ENCODE measurements at regions not wholly inside any gene's neighbourhood (a gene's known extent, or its start where the extent isn't known, plus 50 kb on each side); places are given as distances from the start of the nearest gene placed in this dataset.

DNA sequence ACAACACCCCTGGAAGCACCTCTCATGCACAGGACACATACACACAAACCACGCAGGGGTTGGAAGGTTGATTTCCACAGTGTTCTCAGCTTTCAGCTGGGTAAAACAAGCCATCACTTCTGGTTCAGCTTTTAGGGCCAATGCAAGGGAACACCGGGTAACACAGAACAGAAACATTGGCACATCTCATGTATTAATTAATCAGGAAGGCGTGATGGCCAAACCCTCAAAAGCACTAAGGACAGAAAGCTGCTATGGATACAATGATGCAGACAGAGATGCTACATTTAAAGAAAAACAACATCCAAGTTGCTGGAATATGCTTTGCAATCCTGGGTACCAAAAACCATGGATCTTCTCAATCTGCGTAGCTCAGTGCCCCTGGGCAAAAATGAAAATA is 104.3 kb upstream of the BEND6 start:
- Histone ChIP-seq H3K9ac (ENCODE audit: low read length in 2 of 2) (peak overlapping the region in 1 of 2 donors; percentile 60), H3K36me3 (ENCODE audit: control insufficient read depth in 2 of 2, insufficient read depth in 2 of 2, low read length in 2 of 2) (no peaks in the 10 kb centered on the region), H3K4me3 (ENCODE audit: low read length in 2 of 2) (peak overlapping the region; percentile 78 to 83), H3K27ac (ENCODE audit: low read length) (peak overlapping the region; percentile 37), H3K4me1 (ENCODE audit: control insufficient read depth, insufficient read depth, low read length) (peaks cover 12% of the 10 kb centered on the region), H3K27me3 (ENCODE audit: control insufficient read depth in 1 of 2, insufficient read depth in 2 of 2, low read length in 2 of 2) (no peaks in the 10 kb centered on the region), H3K9me3 (ENCODE audit: control insufficient read depth in 2 of 2, low read length in 2 of 2) (no peaks in the 10 kb centered on the region)

DNA sequence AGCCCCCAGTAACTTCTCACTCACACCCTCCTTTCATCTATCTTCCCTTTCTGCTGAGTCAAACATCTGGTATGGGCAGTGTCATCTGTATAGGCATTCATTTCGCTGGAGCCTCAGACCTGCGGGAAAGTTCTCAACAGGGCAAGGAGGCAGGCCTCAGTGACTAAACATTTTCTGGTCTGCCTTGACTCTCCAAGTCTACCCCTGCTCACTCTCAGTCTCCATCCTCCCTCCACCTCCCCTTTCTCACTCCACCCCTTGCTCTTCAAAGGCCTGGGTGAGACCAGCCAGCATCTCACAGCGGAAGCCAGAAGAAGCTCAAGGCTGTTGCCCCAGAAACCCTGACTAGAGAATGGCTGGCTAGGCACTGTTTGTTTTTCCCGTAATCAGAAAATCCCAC is 105.0 kb upstream of the BEND6 start:
- Histone ChIP-seq H3K4me3 (ENCODE audit: low read length in 2 of 2) (no peak overlapping the region), H3K9ac (ENCODE audit: low read length in 2 of 2) (no peak overlapping the region), H3K36me3 (ENCODE audit: control insufficient read depth in 2 of 2, insufficient read depth in 2 of 2, low read length in 2 of 2) (no peaks in the 10 kb centered on the region), H3K9me3 (ENCODE audit: control insufficient read depth in 2 of 2, low read length in 2 of 2) (no peaks in the 10 kb centered on the region), H3K27ac (ENCODE audit: low read length) (peak overlapping the region; percentile 37), H3K4me1 (ENCODE audit: control insufficient read depth, insufficient read depth, low read length) (peaks cover 12% of the 10 kb centered on the region), H3K27me3 (ENCODE audit: control insufficient read depth in 1 of 2, insufficient read depth in 2 of 2, low read length in 2 of 2) (no peaks in the 10 kb centered on the region)

DNA sequence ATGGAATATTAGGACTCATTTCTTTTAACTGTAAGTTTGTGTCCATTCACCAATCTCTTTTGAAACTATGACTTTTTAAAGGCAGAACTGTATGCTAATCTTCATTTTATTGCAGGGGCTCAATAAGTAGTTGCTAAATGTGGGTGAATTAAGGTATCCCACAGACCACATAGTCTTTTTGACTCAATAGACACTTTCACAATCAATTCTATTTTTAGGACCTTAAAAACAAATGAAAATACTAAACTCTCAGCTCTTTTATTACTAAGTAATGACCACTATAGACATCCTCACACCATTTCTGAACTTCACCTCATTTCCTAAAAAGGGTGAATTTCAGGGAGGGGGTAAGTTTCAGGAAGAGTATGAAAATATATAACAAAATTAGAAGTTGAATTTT is 106.8 kb upstream of the BEND6 start:
- Histone ChIP-seq H3K4me1 (ENCODE audit: control insufficient read depth, insufficient read depth, low read length) (peaks cover 12% of the 10 kb centered on the region), H3K27ac (ENCODE audit: low read length) (no peak overlapping the region), H3K4me3 (ENCODE audit: low read length in 2 of 2) (no peak overlapping the region), H3K9ac (ENCODE audit: low read length in 2 of 2) (no peak overlapping the region), H3K9me3 (ENCODE audit: control insufficient read depth in 2 of 2, low read length in 2 of 2) (no peaks in the 10 kb centered on the region), H3K36me3 (ENCODE audit: control insufficient read depth in 2 of 2, insufficient read depth in 2 of 2, low read length in 2 of 2) (no peaks in the 10 kb centered on the region), H3K27me3 (ENCODE audit: control insufficient read depth in 1 of 2, insufficient read depth in 2 of 2, low read length in 2 of 2) (no peaks in the 10 kb centered on the region)

DNA sequence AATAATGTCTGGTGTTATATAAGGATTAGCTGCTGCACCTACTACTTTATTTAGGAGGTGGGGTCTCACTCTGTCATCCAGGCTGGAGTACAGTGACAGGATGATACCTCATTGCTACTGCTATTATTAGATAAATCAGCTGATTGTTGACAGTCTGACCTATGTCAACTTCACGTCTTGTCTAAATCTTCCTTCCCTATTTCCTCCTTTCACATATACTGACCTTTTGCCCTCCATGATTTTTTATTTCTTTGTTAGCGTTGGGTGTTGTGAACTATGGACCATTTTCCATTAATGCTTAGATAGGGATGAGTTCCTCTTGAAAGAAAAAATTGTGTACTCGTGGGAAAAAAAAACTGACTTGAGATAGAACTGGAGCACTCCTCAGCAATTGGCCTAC is 109.9 kb upstream of the BEND6 start:
- H3K9me3 ChIP-seq (ENCODE audit: control insufficient read depth in 2 of 2, low read length in 2 of 2) = no peaks in the 10 kb centered on the region
- H3K4me1 ChIP-seq (ENCODE audit: control insufficient read depth, insufficient read depth, low read length) = peaks cover 2% of the 10 kb centered on the region
- H3K36me3 ChIP-seq (ENCODE audit: control insufficient read depth in 2 of 2, insufficient read depth in 2 of 2, low read length in 2 of 2) = no peaks in the 10 kb centered on the region
- H3K9ac ChIP-seq (ENCODE audit: low read length in 2 of 2) = no peak overlapping the region
- H3K27me3 ChIP-seq (ENCODE audit: control insufficient read depth in 1 of 2, insufficient read depth in 2 of 2, low read length in 2 of 2) = no peaks in the 10 kb centered on the region
- H3K27ac ChIP-seq (ENCODE audit: low read length) = no peak overlapping the region
- H3K4me3 ChIP-seq (ENCODE audit: low read length in 2 of 2) = no peak overlapping the region

DNA sequence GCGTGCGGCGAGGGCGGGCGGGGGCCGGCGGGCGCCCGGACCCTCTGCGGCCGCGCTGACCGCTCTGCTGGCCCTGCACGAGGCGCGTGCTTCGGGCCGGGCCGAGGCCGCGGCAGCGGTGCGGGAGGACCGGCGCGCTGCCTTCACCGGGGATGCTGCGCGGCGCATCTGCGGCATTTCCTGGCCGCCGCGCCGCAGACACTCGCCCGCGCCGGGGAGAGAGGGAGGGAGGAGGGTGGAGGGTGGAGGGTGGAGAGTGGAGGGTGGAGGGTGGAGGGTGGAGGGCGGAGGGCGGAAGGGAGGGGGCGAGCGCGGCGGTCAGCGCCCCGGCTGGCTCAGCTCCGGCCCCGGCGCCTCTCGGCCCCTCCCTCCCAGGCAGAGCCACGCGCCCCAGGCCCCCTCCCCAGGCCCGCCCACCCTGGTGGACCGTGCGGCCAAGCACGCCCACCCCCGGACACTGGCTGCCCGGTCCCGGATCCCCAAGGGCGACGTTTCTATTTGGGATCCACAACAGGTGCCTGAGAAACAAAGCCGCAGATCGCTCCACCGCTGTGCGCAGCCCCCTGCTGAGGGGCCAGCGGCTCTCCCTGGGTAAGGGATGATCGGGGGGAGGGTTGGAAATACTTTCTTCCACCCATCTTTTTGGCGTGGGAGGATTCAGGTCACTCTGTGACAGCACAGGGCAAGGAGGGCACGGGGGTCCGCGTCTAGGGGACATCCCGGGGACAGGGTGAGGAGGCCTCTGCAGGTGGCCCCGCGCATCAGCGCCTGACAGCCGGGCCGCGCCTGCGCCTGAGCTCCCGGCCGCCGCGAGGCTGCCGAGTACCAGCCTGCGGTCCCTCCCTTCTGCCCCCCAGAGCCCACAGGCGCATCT is 111.2 kb upstream of the BEND6 start:
- H3K9ac ChIP-seq (ENCODE audit: low read length in 2 of 2) = peak overlapping the region; percentile 64 to 96
- H3K4me3 ChIP-seq (ENCODE audit: low read length in 2 of 2) = peak overlapping the region; percentile 81 to 95
- no peaks in the 10 kb centered on the region for H3K9me3 ChIP-seq (ENCODE audit: control insufficient read depth in 2 of 2, low read length in 2 of 2)
- no peaks in the 10 kb centered on the region for H3K4me1 ChIP-seq (ENCODE audit: control insufficient read depth, insufficient read depth, low read length)
- H3K36me3 ChIP-seq (ENCODE audit: control insufficient read depth in 2 of 2, insufficient read depth in 2 of 2, low read length in 2 of 2) = no peaks in the 10 kb centered on the region
- no peaks in the 10 kb centered on the region for H3K27me3 ChIP-seq (ENCODE audit: control insufficient read depth in 1 of 2, insufficient read depth in 2 of 2, low read length in 2 of 2)
- peak overlapping the region; percentile 38 for H3K27ac ChIP-seq (ENCODE audit: low read length)

DNA sequence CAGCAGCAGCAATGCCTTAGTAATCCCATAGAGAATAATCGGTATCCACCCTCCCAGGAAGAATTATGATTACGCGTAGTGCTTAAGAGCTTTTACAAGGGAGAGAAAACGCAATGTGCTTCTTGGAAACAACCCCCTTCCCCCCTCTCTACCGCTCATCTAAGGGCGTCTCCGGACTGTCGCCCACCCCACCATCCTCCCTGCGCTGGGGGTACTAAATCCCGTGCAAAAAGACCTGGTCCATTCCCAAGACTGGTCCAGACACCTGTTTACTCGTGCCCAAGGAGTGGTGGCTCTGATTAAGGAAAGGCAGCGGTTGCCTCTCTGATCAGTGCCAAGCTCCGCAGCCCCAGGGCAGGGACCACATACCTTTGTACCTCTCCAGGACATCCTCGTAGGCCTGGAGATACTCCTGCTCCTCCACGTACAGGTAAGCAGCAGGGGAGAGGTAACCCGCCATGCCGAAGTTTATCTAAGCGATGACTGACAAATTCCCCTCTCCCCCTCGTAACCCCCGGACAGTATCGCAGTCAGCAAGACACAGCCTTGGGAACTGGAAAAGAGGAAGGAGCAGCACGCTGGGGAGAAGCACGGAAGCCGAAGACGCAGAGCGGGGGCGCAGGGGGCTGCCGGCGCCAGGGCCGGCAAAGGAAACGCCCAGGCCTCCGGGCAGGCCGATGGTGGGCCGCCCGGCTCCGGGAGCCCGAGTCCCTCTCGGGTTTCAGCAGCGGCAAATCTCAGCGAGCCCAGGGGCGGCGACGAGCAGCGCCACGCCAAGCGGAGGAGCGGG is 112.0 kb upstream of the BEND6 start:
- Histone ChIP-seq H3K9ac (ENCODE audit: low read length in 2 of 2) (peak overlapping the region; percentile 82 to 96), H3K4me3 (ENCODE audit: low read length in 2 of 2) (peak overlapping the region; percentile 95 to 97), H3K27ac (ENCODE audit: low read length) (peak overlapping the region; percentile 69), H3K4me1 (ENCODE audit: control insufficient read depth, insufficient read depth, low read length) (no peaks in the 10 kb centered on the region), H3K36me3 (ENCODE audit: control insufficient read depth in 2 of 2, insufficient read depth in 2 of 2, low read length in 2 of 2) (no peaks in the 10 kb centered on the region), H3K27me3 (ENCODE audit: control insufficient read depth in 1 of 2, insufficient read depth in 2 of 2, low read length in 2 of 2) (no peaks in the 10 kb centered on the region), H3K9me3 (ENCODE audit: control insufficient read depth in 2 of 2, low read length in 2 of 2) (no peaks in the 10 kb centered on the region)

DNA sequence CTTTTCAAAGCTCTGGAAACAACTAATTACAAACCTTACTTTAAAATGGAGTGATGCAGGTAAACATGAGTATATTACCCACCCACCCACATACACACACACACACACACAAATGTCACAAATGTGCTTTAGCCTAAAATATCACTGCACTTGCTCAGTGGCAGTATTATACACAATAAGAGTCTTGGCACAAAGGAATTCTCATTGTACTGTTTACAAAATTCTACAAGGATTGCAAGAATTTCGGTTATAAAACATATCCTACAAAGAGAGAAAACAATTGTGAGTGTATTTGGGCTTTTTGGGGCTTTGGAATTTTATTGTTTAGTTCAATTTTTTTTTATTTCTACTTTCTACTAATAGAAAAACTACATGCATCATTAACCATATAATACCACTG is 113.2 kb upstream of the BEND6 start:
- no peak overlapping the region for H3K27ac ChIP-seq (ENCODE audit: low read length)
- no peaks in the 10 kb centered on the region for H3K9me3 ChIP-seq (ENCODE audit: control insufficient read depth in 2 of 2, low read length in 2 of 2)
- no peaks in the 10 kb centered on the region for H3K4me1 ChIP-seq (ENCODE audit: control insufficient read depth, insufficient read depth, low read length)
- H3K27me3 ChIP-seq (ENCODE audit: control insufficient read depth in 1 of 2, insufficient read depth in 2 of 2, low read length in 2 of 2) = no peaks in the 10 kb centered on the region
- peak overlapping the region; percentile 95 to 97 for H3K4me3 ChIP-seq (ENCODE audit: low read length in 2 of 2)
- no peaks in the 10 kb centered on the region for H3K36me3 ChIP-seq (ENCODE audit: control insufficient read depth in 2 of 2, insufficient read depth in 2 of 2, low read length in 2 of 2)
- H3K9ac ChIP-seq (ENCODE audit: low read length in 2 of 2) = peak overlapping the region in 1 of 2 donors; percentile 96

DNA sequence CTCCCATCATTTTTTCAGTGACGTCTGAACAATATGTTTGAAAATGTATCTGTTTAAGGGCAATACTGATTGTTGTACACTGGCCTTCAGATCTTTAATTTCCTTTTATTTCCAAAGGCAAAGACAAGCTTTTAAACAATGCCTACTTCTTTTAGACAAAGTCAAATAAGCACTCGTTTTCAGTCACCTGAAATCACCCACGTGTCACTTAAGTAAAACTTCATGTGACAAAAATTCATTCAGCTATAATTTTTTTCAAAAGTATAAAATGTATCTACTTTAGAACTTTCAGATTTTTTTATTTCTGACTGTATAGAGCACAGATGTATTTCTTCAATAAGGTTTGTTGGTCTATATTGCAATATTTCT is 113.5 kb upstream of the BEND6 start:
- Histone ChIP-seq H3K9ac (ENCODE audit: low read length in 2 of 2) (peak overlapping the region in 1 of 2 donors; percentile 96), H3K4me3 (ENCODE audit: low read length in 2 of 2) (peak overlapping the region; percentile 95 to 97), H3K9me3 (ENCODE audit: control insufficient read depth in 2 of 2, low read length in 2 of 2) (no peaks in the 10 kb centered on the region), H3K4me1 (ENCODE audit: control insufficient read depth, insufficient read depth, low read length) (no peaks in the 10 kb centered on the region), H3K36me3 (ENCODE audit: control insufficient read depth in 2 of 2, insufficient read depth in 2 of 2, low read length in 2 of 2) (no peaks in the 10 kb centered on the region), H3K27me3 (ENCODE audit: control insufficient read depth in 1 of 2, insufficient read depth in 2 of 2, low read length in 2 of 2) (no peaks in the 10 kb centered on the region), H3K27ac (ENCODE audit: low read length) (no peak overlapping the region)

DNA sequence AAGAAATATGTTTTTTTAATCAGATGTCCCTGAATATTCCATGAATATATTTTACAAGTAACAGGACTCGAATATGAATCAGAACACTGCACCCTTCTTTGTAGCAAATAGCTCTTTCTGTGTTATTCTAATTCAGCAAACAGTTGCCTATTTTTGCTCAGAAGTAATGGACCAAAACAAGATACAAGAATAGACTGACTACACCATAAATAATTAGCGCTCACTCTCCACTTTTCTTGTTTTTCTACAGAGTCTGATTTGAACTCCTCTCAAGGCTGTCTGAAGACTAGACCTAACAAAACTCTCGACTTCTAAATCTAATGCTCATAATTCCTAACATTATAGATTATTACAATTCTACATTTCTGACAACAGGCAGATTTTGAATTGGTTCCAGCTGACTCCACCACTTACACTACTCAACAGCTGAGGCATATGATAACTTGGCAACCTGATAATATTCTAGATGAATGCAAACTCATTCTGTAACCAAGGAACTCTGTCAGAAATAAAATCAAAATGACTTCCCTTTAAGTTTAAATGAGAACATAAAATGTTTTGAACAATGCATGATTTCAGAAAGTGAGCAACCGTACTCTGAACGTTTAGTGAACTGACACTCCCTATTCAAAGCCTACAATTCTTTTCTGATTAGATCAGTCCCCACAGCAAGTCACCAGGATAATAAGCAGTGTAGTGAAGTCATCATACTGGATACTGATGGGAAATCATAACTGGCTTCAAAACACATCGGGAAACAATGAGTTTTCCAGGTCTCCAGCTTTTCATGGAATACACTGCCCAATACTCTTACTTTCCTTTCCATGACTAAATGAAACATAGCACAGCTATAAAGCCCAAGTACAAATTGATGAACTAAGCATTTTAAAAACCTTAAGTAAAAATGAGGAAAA is 114.2 kb upstream of the BEND6 start:
- Histone ChIP-seq H3K9me3 (ENCODE audit: control insufficient read depth in 2 of 2, low read length in 2 of 2) (no peaks in the 10 kb centered on the region), H3K4me1 (ENCODE audit: control insufficient read depth, insufficient read depth, low read length) (no peaks in the 10 kb centered on the region), H3K27ac (ENCODE audit: low read length) (no peak overlapping the region), H3K9ac (ENCODE audit: low read length in 2 of 2) (peak overlapping the region in 1 of 2 donors; percentile 96), H3K4me3 (ENCODE audit: low read length in 2 of 2) (peak overlapping the region; percentile 5 to 23), H3K36me3 (ENCODE audit: control insufficient read depth in 2 of 2, insufficient read depth in 2 of 2, low read length in 2 of 2) (no peaks in the 10 kb centered on the region), H3K27me3 (ENCODE audit: control insufficient read depth in 1 of 2, insufficient read depth in 2 of 2, low read length in 2 of 2) (no peaks in the 10 kb centered on the region)

DNA sequence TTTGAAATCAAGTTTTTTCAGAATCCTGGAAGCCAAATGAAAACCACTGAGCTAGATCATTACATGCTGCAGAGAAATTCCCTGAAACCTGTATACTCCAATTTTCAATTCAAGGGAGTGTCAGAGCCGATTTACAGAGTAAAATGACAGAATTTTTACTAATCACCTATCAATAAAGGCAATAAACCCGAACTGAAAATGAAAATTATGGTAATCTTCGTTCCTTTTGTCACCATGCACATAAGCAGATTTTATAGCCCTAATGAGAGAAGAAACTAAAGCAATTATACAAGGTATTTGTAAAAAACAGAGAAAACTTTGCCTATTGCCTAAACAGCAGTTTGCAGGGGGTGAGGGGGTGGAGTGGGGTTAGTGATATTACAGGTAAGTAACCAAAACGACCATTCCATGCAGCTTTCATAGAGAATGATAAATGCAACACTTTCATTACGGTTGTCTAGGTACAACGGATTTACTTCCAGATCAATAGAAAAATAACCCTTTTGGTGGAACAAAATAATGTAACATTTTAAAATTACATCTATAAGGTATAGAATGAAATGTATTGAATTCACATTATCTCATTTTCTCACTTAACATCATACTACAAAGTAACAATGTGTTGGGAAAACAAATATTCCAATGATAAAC is 115.2 kb upstream of the BEND6 start:
- Histone ChIP-seq H3K36me3 (ENCODE audit: control insufficient read depth in 2 of 2, insufficient read depth in 2 of 2, low read length in 2 of 2) (no peaks in the 10 kb centered on the region), H3K9ac (ENCODE audit: low read length in 2 of 2) (no peak overlapping the region), H3K4me3 (ENCODE audit: low read length in 2 of 2) (no peak overlapping the region), H3K9me3 (ENCODE audit: control insufficient read depth in 2 of 2, low read length in 2 of 2) (no peaks in the 10 kb centered on the region), H3K27ac (ENCODE audit: low read length) (no peak overlapping the region), H3K27me3 (ENCODE audit: control insufficient read depth in 1 of 2, insufficient read depth in 2 of 2, low read length in 2 of 2) (no peaks in the 10 kb centered on the region), H3K4me1 (ENCODE audit: control insufficient read depth, insufficient read depth, low read length) (no peaks in the 10 kb centered on the region)

Measured in stomach smooth muscle (tissue), 2 donors.